ENCODE measurements at regions not wholly inside any gene's neighbourhood (a gene's known extent, or its start where the extent isn't known, plus 50 kb on each side); places are given as distances from the start of the nearest gene placed in this dataset.
"Not testable (repeated sequence)": the region's sequence is repeated elsewhere in the genome, so short reads cannot be mapped to it uniquely, and the experiment has no call there.

- no peak for DNase-seq
Measured at GRCh38 chr7:93739424-93739823, 151.1 kb downstream of the TFPI2 start.

- no peak for DNase-seq
Measured at GRCh38 chr7:93737953-93738352, 152.6 kb downstream of the TFPI2 start.

GRCh38 chr7:93736668-93737369, 153.7 kb downstream of the TFPI2 start:
- DNase-seq = no peak

DNA sequence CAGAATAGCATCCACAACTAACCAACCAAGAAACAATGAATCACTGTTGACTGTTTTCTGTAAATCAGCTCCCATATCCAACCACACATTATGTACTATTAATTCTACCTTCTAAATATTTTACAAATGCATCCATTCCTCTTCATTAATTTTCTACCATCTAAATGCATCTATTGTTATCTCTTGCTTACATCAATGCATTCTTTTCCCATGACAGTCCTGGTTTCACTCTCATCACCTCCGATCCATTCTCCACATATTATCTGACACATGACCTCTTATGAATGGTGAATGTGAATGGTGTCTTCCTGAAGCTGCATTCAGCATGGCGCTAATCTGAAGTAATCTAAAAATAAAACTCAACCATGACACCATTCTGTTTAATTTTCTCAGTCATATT, 153.8 kb upstream of the CALCR start:
- no peak for DNase-seq

DNA sequence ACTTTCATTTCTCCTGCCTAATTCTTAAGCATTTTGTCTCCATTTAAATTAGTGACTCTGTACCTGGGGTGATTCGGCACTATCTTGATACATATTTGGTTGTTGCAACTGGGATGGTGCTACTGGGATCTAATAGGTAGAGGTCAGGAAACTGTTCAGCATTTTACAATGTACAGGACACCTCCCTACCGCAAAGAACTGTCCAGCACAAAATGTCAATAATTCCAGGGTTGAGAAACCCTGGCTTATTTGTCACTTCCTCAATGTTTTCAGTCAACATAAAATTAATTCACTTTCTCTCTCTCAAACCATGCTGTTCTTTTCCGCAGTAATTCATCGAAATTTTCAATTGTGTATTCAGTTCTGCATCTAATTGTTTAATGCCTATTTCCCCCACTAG, 151.4 kb upstream of the CALCR start:
- no peak for DNase-seq

GRCh38 chr7:93723424-93724124, 149.1 kb upstream of the CALCR start:
- DNase-seq = no peak

DNA sequence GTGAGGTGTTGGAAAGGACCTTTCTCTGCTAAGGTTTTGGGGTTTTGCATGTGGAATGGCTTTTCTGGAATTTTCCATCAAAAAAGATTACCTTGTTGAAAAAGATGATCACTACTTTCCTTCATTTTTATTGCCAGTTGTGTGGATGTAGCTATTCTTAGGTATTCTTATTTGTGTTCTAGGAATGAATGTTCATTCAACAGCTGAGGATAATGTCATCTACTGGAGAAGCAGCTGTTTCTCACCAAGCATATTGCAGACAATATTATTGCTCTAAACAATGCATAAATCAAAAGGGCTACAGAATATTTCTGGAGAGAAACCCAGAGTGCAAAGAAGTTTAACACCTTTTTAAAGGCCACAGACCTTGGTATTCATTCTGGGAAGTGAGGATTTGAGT, 145.6 kb upstream of the CALCR start:
- DNase-seq = no peak

- no peak for DNase-seq
Measured at GRCh38 chr7:93719546-93719945, 145.0 kb upstream of the CALCR start.

- no peak for DNase-seq
Measured at GRCh38 chr7:93717217-93717900, 142.8 kb upstream of the CALCR start.

DNA sequence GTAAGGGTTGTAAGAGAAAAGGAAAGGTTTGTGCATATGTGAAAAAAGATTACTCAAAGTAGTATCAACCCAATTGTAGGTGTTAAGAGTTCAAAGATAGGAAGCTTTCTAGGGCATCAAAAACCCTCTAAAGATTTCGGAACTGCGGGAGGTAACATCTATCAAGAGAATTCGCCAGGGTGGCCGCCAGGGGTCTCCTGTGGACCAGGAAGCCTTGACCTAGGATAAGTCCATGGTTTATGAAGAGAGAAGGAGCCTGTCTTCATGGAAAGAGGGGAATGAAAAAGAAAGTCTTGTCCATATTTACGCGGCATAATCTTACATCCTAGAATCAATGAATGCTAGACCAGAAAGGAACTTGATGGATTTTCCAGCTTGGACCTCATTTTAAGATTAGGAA, 140.7 kb upstream of the CALCR start:
- DNase-seq = peak; percentile 3

DNA sequence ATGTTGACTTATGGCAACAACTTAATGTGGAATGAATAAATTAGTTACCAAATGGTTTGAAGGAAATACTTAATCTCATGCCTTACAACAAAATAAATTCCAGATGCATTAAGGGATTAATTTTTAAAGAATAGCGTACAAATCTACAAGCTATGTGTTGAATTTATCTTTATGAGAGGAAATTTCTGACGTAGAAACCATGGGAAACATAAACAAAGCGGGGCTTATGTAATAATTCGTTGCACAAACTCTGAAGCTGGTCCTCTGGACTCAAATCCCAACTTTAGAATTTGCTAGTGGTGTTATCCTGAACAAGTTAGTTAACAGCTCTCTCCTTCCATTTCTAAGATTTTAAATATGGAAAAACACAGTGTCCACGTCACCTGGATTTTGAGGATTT, 137.4 kb upstream of the CALCR start:
- DNase-seq = no peak

GRCh38 chr7:93708255-93708654, 133.7 kb upstream of the CALCR start:
- not testable (repeated sequence) for DNase-seq

DNA sequence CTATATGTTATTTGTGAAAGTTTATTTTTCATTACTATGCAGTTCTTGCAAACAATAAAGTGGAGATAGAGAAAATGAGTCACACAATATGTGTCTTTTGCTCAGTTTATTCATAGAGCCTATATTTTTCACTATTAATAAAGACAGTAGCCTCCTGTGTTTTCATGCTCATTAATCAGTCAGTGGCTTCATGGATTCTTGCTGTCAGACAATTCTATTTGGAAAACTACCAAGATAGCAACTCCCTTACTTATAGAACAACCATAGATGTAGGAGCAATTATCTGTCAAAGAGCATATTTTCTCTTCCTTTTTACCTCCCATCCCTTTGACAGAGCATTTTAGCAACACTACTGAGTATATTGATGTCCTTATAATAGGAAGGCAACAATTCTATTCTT, 132.7 kb upstream of the CALCR start:
- DNase-seq = no peak

- DNase-seq = not testable (repeated sequence)
Measured at GRCh38 chr7:93706162-93706561, 131.6 kb upstream of the CALCR start.

DNA sequence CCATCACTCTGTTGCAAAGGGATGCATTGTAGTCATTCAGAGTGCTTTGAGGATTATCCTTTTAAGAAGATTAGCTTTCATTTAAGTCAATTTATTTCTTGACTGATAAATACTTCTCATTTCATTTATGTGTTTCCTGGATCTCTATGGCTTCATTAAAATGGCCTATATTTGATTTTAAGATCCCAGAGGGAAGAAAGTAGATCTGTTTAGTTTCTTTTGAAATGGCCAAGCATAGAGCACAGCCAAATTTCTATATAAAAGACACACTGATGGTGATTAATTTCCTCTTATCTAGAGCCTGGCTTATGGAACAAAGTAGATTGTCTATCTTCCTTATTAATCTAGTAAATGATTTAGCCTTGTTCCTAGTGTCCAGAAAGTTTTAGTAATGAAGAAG, 129.7 kb upstream of the CALCR start:
- no peak for DNase-seq

- no peak for DNase-seq
Measured at GRCh38 chr7:93697901-93698300, 123.4 kb upstream of the CALCR start.

GRCh38 chr7:93693796-93694195, 119.3 kb upstream of the CALCR start:
- DNase-seq = no peak

DNA sequence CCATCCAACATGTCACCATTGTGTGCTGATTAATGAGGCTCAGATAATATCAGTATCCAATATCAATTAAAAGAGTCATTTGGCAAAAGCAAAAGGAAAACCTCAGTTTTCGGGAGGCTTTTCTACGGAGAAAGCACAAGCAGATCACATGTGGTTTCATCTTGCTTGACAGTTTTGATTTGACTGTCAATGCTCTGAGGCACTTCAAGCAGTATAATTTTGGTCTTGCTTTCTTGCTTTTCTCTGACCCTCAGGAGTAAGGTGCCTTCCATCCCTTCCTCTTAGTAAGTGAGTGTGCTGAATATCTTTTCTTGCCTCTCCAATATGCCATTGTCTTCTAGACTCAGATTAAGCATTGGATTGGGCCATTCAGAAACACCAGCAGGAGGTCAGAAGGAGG, 115.5 kb upstream of the CALCR start:
- DNase-seq = no peak

GRCh38 chr7:93678185-93678584, 103.7 kb upstream of the CALCR start:
- no peak for DNase-seq

DNA sequence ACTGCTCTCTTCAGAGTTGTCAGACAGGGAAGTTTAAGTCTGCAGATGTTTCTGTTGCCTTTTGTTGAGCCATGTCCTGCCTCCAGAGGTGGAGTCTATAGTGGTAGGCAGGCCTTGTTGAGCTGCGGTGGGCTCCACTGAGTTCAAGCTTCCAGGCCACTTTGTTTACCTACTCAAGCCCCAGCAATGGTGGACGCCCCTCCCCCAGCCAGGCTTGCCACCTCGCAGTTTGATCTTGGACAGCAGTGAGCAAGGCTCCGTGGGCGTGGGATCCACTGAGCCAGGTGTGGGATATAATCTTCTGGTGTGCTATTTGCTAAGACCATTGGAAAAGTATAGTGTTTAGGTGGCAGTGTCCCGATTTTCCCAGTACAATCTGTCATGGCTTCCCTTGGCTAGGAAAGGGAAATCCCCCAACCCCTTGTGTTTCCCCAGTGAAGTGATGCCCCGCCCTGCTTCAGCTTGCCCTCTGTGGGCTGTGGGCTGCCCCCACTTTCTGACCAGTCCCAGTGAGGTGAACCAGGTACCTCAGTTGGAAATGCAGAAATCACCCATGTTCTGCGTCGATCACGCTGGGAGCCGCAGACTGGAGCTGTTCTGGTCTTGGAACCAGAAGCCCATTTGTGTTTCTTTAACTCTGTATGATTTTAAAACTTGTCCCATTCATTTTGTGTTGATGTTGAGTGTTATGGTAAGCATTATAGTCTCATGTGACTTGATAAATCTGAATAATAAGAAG, 89.2 kb upstream of the CALCR start:
- DNase-seq = no peak

GRCh38 chr7:93658163-93658562, 83.6 kb upstream of the CALCR start:
- not testable (repeated sequence) for DNase-seq

- DNase-seq = no peak
Measured at GRCh38 chr7:93651603-93652159, 77.2 kb upstream of the CALCR start.

DNA sequence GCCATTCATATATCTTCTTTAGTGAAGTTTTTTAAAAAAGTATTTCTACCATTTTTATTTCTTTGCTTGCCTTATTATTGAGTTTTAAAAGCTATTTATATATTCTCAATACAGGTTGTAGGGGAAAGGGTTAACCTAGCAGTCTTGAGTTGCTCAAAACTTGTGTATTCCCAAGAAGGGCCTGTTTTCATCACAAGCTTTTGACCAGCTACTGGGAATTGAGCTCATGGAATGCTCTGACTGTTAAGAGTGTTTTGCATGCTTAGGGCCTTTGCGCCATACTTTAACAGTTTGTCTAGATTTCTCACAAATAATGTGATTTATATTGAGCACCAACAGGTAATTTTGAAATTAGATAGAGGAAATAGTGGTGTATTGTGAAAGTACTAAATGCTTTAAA, 72.0 kb upstream of the CALCR start:
- DNase-seq = no peak
